ENCODE measurements at regions not wholly inside any gene's neighbourhood (a gene's known extent, or its start where the extent isn't known, plus 50 kb on each side); places are given as distances from the start of the nearest gene placed in this dataset.

GRCh38 chr14:101237252-101237616 lies 324.1 kb upstream of the DIO3 start:
- H3K14ac ChIP-seq (ENCODE audit: low read length in 2 of 2), result no peak overlapping the region
- H3K79me1 ChIP-seq (replicated peaks; ENCODE audit: low read length, poor library complexity, severe bottlenecking), result no peaks in the 10 kb centered on the region
- H3K27ac ChIP-seq (ENCODE audit: low read length, poor library complexity, severe bottlenecking), result no peak overlapping the region
- WGBS, result 77% methylated on average over 9 of the region's 9 CpGs
- H4K8ac ChIP-seq (ENCODE audit: low read length), result no peak overlapping the region
- no peak overlapping the region for H3K23ac ChIP-seq (ENCODE audit: low read length in 2 of 2)
- DNase-seq, result no peak
- H3K27me3 ChIP-seq (ENCODE audit: control insufficient read depth in 1 of 2, insufficient read depth in 1 of 2, low read length in 2 of 2), result peaks cover 17 to 46% of the 10 kb centered on the region in 2 experiments
- no peak overlapping the region for H3K4me3 ChIP-seq (ENCODE audit: insufficient read depth in 1 of 2, low read depth in 1 of 2, low read length in 2 of 2)
- no peak overlapping the region for H3K4ac ChIP-seq (ENCODE audit: low read depth in 1 of 2, low read length in 2 of 2)
- H3K36me3 ChIP-seq (ENCODE audit: control insufficient read depth in 1 of 2, insufficient read depth in 2 of 2, low read depth in 1 of 2, low read length in 2 of 2), result no peaks in the 10 kb centered on the region
- H2BK15ac ChIP-seq (ENCODE audit: low read depth, poor library complexity, severe bottlenecking), result no peak overlapping the region
- peaks cover 13% of the 10 kb centered on the region for H3K4me1 ChIP-seq (ENCODE audit: control insufficient read depth, insufficient read depth, low read depth, low read length)
- H4K91ac ChIP-seq (ENCODE audit: low read length), result no peak overlapping the region
- H3K4me2 ChIP-seq (ENCODE audit: low read length, poor library complexity, severe bottlenecking), result no peak overlapping the region
- no peak overlapping the region for H2AFZ ChIP-seq (ENCODE audit: low read depth, low read length)
- no peak overlapping the region for H3K18ac ChIP-seq (ENCODE audit: low read depth in 1 of 2, low read length in 2 of 2)
- no peak overlapping the region for H2AK5ac ChIP-seq (ENCODE audit: low read length, severe bottlenecking)
- H2BK12ac ChIP-seq (ENCODE audit: low read length in 2 of 2), result no peak overlapping the region
- no peak overlapping the region for H2BK5ac ChIP-seq (ENCODE audit: low read depth, low read length, poor library complexity, severe bottlenecking)
- no peaks in the 10 kb centered on the region for H3K9me3 ChIP-seq (ENCODE audit: control insufficient read depth, low read length)
- no peak overlapping the region for H2BK120ac ChIP-seq (ENCODE audit: low read depth, low read length)
- no peak overlapping the region for H3K9ac ChIP-seq (ENCODE audit: low read length)

GRCh38 chr14:101239065-101239464 lies 322.2 kb upstream of the DIO3 start:
- Histone ChIP-seq H3K4me3 (ENCODE audit: insufficient read depth in 1 of 2, low read depth in 1 of 2, low read length in 2 of 2) (no peak overlapping the region), H3K9ac (ENCODE audit: low read length) (no peak overlapping the region), H3K4ac (ENCODE audit: low read depth in 1 of 2, low read length in 2 of 2) (no peak overlapping the region), H2BK5ac (ENCODE audit: low read depth, low read length, poor library complexity, severe bottlenecking) (no peak overlapping the region), H3K4me2 (ENCODE audit: low read length, poor library complexity, severe bottlenecking) (no peak overlapping the region), H3K27ac (ENCODE audit: low read length, poor library complexity, severe bottlenecking) (no peak overlapping the region), H4K91ac (ENCODE audit: low read length) (no peak overlapping the region), H2BK12ac (ENCODE audit: low read length in 2 of 2) (no peak overlapping the region), H2AFZ (ENCODE audit: low read depth, low read length) (no peak overlapping the region), H3K14ac (ENCODE audit: low read length in 2 of 2) (no peak overlapping the region), H3K23ac (ENCODE audit: low read length in 2 of 2) (no peak overlapping the region), H2BK120ac (ENCODE audit: low read depth, low read length) (no peak overlapping the region), H3K9me3 (ENCODE audit: control insufficient read depth, low read length) (no peaks in the 10 kb centered on the region), H4K8ac (ENCODE audit: low read length) (no peak overlapping the region), H3K18ac (ENCODE audit: low read depth in 1 of 2, low read length in 2 of 2) (no peak overlapping the region), H3K4me1 (ENCODE audit: control insufficient read depth, insufficient read depth, low read depth, low read length) (peaks cover 5% of the 10 kb centered on the region), H3K36me3 (ENCODE audit: control insufficient read depth in 1 of 2, insufficient read depth in 2 of 2, low read depth in 1 of 2, low read length in 2 of 2) (no peaks in the 10 kb centered on the region), H2BK15ac (ENCODE audit: low read depth, poor library complexity, severe bottlenecking) (no peak overlapping the region), H3K27me3 (ENCODE audit: control insufficient read depth in 1 of 2, insufficient read depth in 1 of 2, low read length in 2 of 2) (peaks cover 23 to 49% of the 10 kb centered on the region in 2 experiments), H3K79me1 (replicated peaks; ENCODE audit: low read length, poor library complexity, severe bottlenecking) (no peaks in the 10 kb centered on the region), H2AK5ac (ENCODE audit: low read length, severe bottlenecking) (no peak overlapping the region)
- 84% methylated on average over 9 of the region's 9 CpGs for WGBS
- DNase-seq, result no peak

GRCh38 chr14:101241147-101241546 lies 320.1 kb upstream of the DIO3 start:
- peaks cover 2% of the 10 kb centered on the region for H3K4me1 ChIP-seq (ENCODE audit: control insufficient read depth, insufficient read depth, low read depth, low read length)
- no peak overlapping the region for H3K18ac ChIP-seq (ENCODE audit: low read depth in 1 of 2, low read length in 2 of 2)
- WGBS, result 96% methylated on average over 1 of the region's 2 CpGs
- H2AK5ac ChIP-seq (ENCODE audit: low read length, severe bottlenecking), result no peak overlapping the region
- no peak overlapping the region for H3K27ac ChIP-seq (ENCODE audit: low read length, poor library complexity, severe bottlenecking)
- H3K4ac ChIP-seq (ENCODE audit: low read depth in 1 of 2, low read length in 2 of 2), result no peak overlapping the region
- H2BK15ac ChIP-seq (ENCODE audit: low read depth, poor library complexity, severe bottlenecking), result no peak overlapping the region
- no peak overlapping the region for H2BK120ac ChIP-seq (ENCODE audit: low read depth, low read length)
- H3K27me3 ChIP-seq (ENCODE audit: control insufficient read depth in 1 of 2, insufficient read depth in 1 of 2, low read length in 2 of 2), result peaks cover 23 to 43% of the 10 kb centered on the region in 2 experiments
- H2BK5ac ChIP-seq (ENCODE audit: low read depth, low read length, poor library complexity, severe bottlenecking), result no peak overlapping the region
- no peak overlapping the region for H3K14ac ChIP-seq (ENCODE audit: low read length in 2 of 2)
- H4K91ac ChIP-seq (ENCODE audit: low read length), result no peak overlapping the region
- H3K36me3 ChIP-seq (ENCODE audit: control insufficient read depth in 1 of 2, insufficient read depth in 2 of 2, low read depth in 1 of 2, low read length in 2 of 2), result no peaks in the 10 kb centered on the region
- DNase-seq, result no peak
- no peaks in the 10 kb centered on the region for H3K79me1 ChIP-seq (replicated peaks; ENCODE audit: low read length, poor library complexity, severe bottlenecking)
- H3K9ac ChIP-seq (ENCODE audit: low read length), result no peak overlapping the region
- H2BK12ac ChIP-seq (ENCODE audit: low read length in 2 of 2), result no peak overlapping the region
- no peak overlapping the region for H3K4me2 ChIP-seq (ENCODE audit: low read length, poor library complexity, severe bottlenecking)
- no peak overlapping the region for H3K4me3 ChIP-seq (ENCODE audit: insufficient read depth in 1 of 2, low read depth in 1 of 2, low read length in 2 of 2)
- no peak overlapping the region for H3K23ac ChIP-seq (ENCODE audit: low read length in 2 of 2)
- no peak overlapping the region for H4K8ac ChIP-seq (ENCODE audit: low read length)
- no peak overlapping the region for H2AFZ ChIP-seq (ENCODE audit: low read depth, low read length)
- no peaks in the 10 kb centered on the region for H3K9me3 ChIP-seq (ENCODE audit: control insufficient read depth, low read length)

DNA sequence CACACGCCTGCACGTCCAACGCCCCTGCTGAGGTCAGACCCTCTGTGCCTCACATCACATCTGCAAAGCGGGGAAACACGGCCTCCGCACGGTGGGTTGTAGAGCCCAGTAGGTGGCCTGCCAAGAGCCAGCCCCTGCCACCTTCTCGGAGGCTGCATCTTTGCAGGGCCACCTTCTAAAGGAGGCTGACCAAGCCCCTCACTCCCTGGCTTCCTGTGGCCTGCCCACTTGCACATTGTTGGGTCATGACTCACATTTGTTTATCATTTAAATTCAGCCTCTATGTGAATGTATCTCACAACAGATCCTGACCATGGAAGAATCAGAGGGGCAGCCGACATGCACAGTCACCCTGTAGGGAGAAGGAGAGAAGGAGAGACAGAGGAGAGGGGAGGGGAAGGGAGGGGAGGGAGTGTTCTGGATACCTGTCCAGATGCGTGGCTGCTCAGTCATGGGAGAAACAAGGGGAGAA lies 319.5 kb upstream of the DIO3 start:
- no peaks in the 10 kb centered on the region for H3K36me3 ChIP-seq (ENCODE audit: control insufficient read depth in 1 of 2, insufficient read depth in 2 of 2, low read depth in 1 of 2, low read length in 2 of 2)
- 65% methylated on average over 10 of the region's 10 CpGs for WGBS

More for the DNA sequence above, 319.5 kb upstream of the DIO3 start:
- no peak overlapping the region for H3K4me3 ChIP-seq (ENCODE audit: insufficient read depth in 1 of 2, low read depth in 1 of 2, low read length in 2 of 2)
- no peak overlapping the region for H3K27ac ChIP-seq (ENCODE audit: low read length, poor library complexity, severe bottlenecking)
- no peak overlapping the region for H3K4me2 ChIP-seq (ENCODE audit: low read length, poor library complexity, severe bottlenecking)
- H2BK120ac ChIP-seq (ENCODE audit: low read depth, low read length), result no peak overlapping the region
- no peak overlapping the region for H4K91ac ChIP-seq (ENCODE audit: low read length)
- H3K4me1 ChIP-seq (ENCODE audit: control insufficient read depth, insufficient read depth, low read depth, low read length), result peaks cover 2% of the 10 kb centered on the region
- H3K79me1 ChIP-seq (replicated peaks; ENCODE audit: low read length, poor library complexity, severe bottlenecking), result no peaks in the 10 kb centered on the region
- H2BK12ac ChIP-seq (ENCODE audit: low read length in 2 of 2), result no peak overlapping the region
- no peak overlapping the region for H2BK15ac ChIP-seq (ENCODE audit: low read depth, poor library complexity, severe bottlenecking)
- no peak overlapping the region for H2AFZ ChIP-seq (ENCODE audit: low read depth, low read length)
- H3K4ac ChIP-seq (ENCODE audit: low read depth in 1 of 2, low read length in 2 of 2), result no peak overlapping the region
- H2BK5ac ChIP-seq (ENCODE audit: low read depth, low read length, poor library complexity, severe bottlenecking), result no peak overlapping the region
- DNase-seq, result no peak
- no peak overlapping the region for H4K8ac ChIP-seq (ENCODE audit: low read length)
- H3K9ac ChIP-seq (ENCODE audit: low read length), result no peak overlapping the region
- H3K27me3 ChIP-seq (ENCODE audit: control insufficient read depth in 1 of 2, insufficient read depth in 1 of 2, low read length in 2 of 2), result peaks cover 23 to 38% of the 10 kb centered on the region in 2 experiments
- no peak overlapping the region for H3K23ac ChIP-seq (ENCODE audit: low read length in 2 of 2)
- no peak overlapping the region for H3K14ac ChIP-seq (ENCODE audit: low read length in 2 of 2)
- no peaks in the 10 kb centered on the region for H3K9me3 ChIP-seq (ENCODE audit: control insufficient read depth, low read length)
- no peak overlapping the region for H2AK5ac ChIP-seq (ENCODE audit: low read length, severe bottlenecking)
- no peak overlapping the region for H3K18ac ChIP-seq (ENCODE audit: low read depth in 1 of 2, low read length in 2 of 2)
